Caco-2 (cell line): ENCODE measurements at regions not wholly inside any gene's neighbourhood (a gene's known extent, or its start where the extent isn't known, plus 50 kb on each side); places are given as distances from the start of the nearest gene placed in this dataset.

ENCODE experiments used
- BruUV-seq: library from RNA; stranded (reverse); fragments of 400-500 nt; replicated peaks from 2 replicates; lab custom pipeline; 2021; lab: Mats Ljungman, UMichigan
- CTCF ChIA-PET: fragments of 300-600 bp; sonication (Branson Sonifier 250); formaldehyde crosslinking; loops from one replicate; lab custom pipeline; 2022; ENCODE audit warnings: antibody characterized with exemption; lab: Charles Lee
- POLR2A ChIA-PET: fragments of 300-600 bp; sonication (Branson Sonifier 250); formaldehyde crosslinking; loops from one replicate; lab custom pipeline; 2022; ENCODE audit warnings: antibody characterized with exemption; lab: Charles Lee
- DNase-seq, 2 experiments: peaks; one replicate each; pipeline versions ENCODE4 v3.0.0 to v3.0.0-alpha.2; 2020 to 2022
- H3K27me3 ChIP-seq: replicated peaks from 2 replicates; pipeline ENCODE4 v1.6.0; 2011; ENCODE audit warnings: low read length; ENCODE audit not compliant: control insufficient read depth, insufficient read depth
- H3K36me3 ChIP-seq: 2 replicates; pipeline ENCODE4 v1.5.1; 2011; ENCODE audit warnings: low read length; ENCODE audit not compliant: control insufficient read depth, insufficient read depth
- H3K4me1 ChIP-seq: fragments of 250-450 bp; sonication (Bioruptor Pico); 2 replicates; pipeline ENCODE4 v1.5.1; 2020; ENCODE audit warnings: mild to moderate bottlenecking
- H3K4me3 ChIP-seq: 2 replicates; pipeline ENCODE4 v1.5.1; 2011; ENCODE audit warnings: low read depth, mild to moderate bottlenecking, control low read depth, low read length
- H3K9me3 ChIP-seq: fragments of 250-450 bp; sonication (Bioruptor Pico); 2 replicates; pipeline ENCODE4 v1.5.1; 2020; ENCODE audit warnings: mild to moderate bottlenecking, moderate library complexity
- H3K27ac Mint-ChIP-seq: one replicate; pipeline ENCODE4 v1.8.0; 2022; ENCODE audit warnings: mixed read lengths; ENCODE audit not compliant: unreplicated experiment
- H3K27me3 Mint-ChIP-seq: one replicate; pipeline ENCODE4 v1.8.0; 2022; ENCODE audit warnings: mixed read lengths; ENCODE audit not compliant: insufficient read depth, unreplicated experiment
- H3K36me3 Mint-ChIP-seq: one replicate; pipeline ENCODE4 v1.8.0; 2022; ENCODE audit warnings: mild to moderate bottlenecking, mixed read lengths; ENCODE audit not compliant: insufficient read depth, unreplicated experiment
- H3K4me1 Mint-ChIP-seq: one replicate; pipeline ENCODE4 v1.8.0; 2022; ENCODE audit warnings: low read depth, mixed read lengths; ENCODE audit not compliant: unreplicated experiment
- H3K4me3 Mint-ChIP-seq: one replicate; pipeline ENCODE4 v1.8.0; 2022; ENCODE audit warnings: mild to moderate bottlenecking, moderate library complexity, mixed read lengths; ENCODE audit not compliant: unreplicated experiment
- H3K9me3 Mint-ChIP-seq: one replicate; pipeline ENCODE4 v1.8.0; 2022; ENCODE audit warnings: mixed read lengths; ENCODE audit not compliant: unreplicated experiment
- intact Hi-C: fragments of 100-400 bp; cut with micrococcal nuclease; formaldehyde crosslinking; loops from one replicate; pipeline ENCODE4 v1.10.0; 2022; ENCODE audit not compliant: unreplicated experiment
- TF ChIP-seq, protein P1 (sequence below), 2 experiments: fragments of 200-600 bp in 1 of 2; IDR thresholded peaks; 1 replicate in 1 of 2; 2 replicates in 1 of 2; pipeline versions ENCODE4 v1.5.1 to v1.8.0; 2011 to 2022; ENCODE audit warnings: antibody characterized with exemption in 1 of 2, control low read depth in 1 of 2, inconsistent platforms in 1 of 2, low read depth in 1 of 2, low read length in 1 of 2, mild to moderate bottlenecking in 1 of 2, moderate library complexity in 1 of 2; ENCODE audit not compliant: insufficient read depth in 1 of 2, severe bottlenecking in 1 of 2, unreplicated experiment in 1 of 2

- no peaks in the 10 kb centered on the region for H3K36me3 Mint-ChIP-seq
- Histone ChIP-seq H3K27me3 (no peaks in the 10 kb centered on the region), H3K4me3 (no peak overlapping the region), H3K36me3 (no peaks in the 10 kb centered on the region), H3K4me1 (no peaks in the 10 kb centered on the region), H3K9me3 (no peaks in the 10 kb centered on the region)
- ChIA-PET CTCF (no interaction called here), POLR2A (no interaction called here)
- BruUV-seq: no TSS peak
- DNase-seq: no peak
- H3K4me3 Mint-ChIP-seq: no peak overlapping the region
- peaks cover 10% of the 10 kb centered on the region for H3K9me3 Mint-ChIP-seq
- no peaks in the 10 kb centered on the region for H3K27me3 Mint-ChIP-seq
- TF ChIP-seq, protein P1, sequence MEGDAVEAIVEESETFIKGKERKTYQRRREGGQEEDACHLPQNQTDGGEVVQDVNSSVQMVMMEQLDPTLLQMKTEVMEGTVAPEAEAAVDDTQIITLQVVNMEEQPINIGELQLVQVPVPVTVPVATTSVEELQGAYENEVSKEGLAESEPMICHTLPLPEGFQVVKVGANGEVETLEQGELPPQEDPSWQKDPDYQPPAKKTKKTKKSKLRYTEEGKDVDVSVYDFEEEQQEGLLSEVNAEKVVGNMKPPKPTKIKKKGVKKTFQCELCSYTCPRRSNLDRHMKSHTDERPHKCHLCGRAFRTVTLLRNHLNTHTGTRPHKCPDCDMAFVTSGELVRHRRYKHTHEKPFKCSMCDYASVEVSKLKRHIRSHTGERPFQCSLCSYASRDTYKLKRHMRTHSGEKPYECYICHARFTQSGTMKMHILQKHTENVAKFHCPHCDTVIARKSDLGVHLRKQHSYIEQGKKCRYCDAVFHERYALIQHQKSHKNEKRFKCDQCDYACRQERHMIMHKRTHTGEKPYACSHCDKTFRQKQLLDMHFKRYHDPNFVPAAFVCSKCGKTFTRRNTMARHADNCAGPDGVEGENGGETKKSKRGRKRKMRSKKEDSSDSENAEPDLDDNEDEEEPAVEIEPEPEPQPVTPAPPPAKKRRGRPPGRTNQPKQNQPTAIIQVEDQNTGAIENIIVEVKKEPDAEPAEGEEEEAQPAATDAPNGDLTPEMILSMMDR (IDR thresholded peaks at IDR 0.05; ENCODE audit: insufficient read depth in 1 of 2, low read depth in 1 of 2, low read length in 1 of 2, severe bottlenecking in 1 of 2, unreplicated experiment in 1 of 2): no peak
- H3K27ac Mint-ChIP-seq: no peak overlapping the region
- intact Hi-C loops: loop anchor here (5.0 kb wide), 1 partner anchor 38 kb away; no protein-coding TSS in a partner anchor
- H3K4me1 Mint-ChIP-seq: no peaks in the 10 kb centered on the region
These were observed 1610.4 kb upstream of the ZEB2 start for GRCh38 chr2:146130290-146130689.

- Histone ChIP-seq H3K36me3 (no peaks in the 10 kb centered on the region), H3K27me3 (no peaks in the 10 kb centered on the region), H3K9me3 (no peaks in the 10 kb centered on the region), H3K4me1 (no peaks in the 10 kb centered on the region), H3K4me3 (no peak overlapping the region)
- Mint-ChIP-seq H3K36me3 (no peaks in the 10 kb centered on the region), H3K27ac (no peak overlapping the region), H3K4me3 (no peak overlapping the region), H3K4me1 (no peaks in the 10 kb centered on the region), H3K9me3 (peaks cover 10% of the 10 kb centered on the region), H3K27me3 (no peaks in the 10 kb centered on the region)
- ChIA-PET POLR2A (no interaction called here), CTCF (no interaction called here)
- DNase-seq: no peak
- TF ChIP-seq, protein P1 (IDR thresholded peaks at IDR 0.05; ENCODE audit: insufficient read depth in 1 of 2, low read depth in 1 of 2, low read length in 1 of 2, severe bottlenecking in 1 of 2, unreplicated experiment in 1 of 2): no peak
- intact Hi-C loops: no loop called here
- no TSS peak for BruUV-seq
These were observed 1609.3 kb upstream of the ZEB2 start for GRCh38 chr2:146129231-146129630.

DNA sequence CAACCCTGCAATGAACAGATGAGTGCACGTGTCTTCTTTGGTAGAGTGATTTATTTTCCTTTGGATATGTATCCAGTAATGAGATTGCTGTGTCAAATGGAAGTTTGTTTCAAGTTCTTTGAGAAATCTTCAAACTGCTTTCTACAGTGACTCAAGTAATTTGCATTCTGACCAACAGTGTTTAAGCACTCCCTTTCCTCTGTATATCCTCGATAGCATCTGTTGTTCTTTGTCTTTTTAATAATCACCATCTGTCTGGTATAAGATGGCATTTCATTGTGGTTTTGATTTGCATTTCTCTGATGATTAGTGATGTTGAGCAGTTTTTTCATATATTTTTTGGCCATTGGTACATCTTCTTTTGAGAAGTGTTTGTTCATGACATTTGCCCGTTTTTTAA is 1608.3 kb upstream of the ZEB2 start:
- TF ChIP-seq, protein P1 (IDR thresholded peaks at IDR 0.05; ENCODE audit: insufficient read depth in 1 of 2, low read depth in 1 of 2, low read length in 1 of 2, severe bottlenecking in 1 of 2, unreplicated experiment in 1 of 2): no peak
- Mint-ChIP-seq H3K9me3 (peaks cover 7% of the 10 kb centered on the region), H3K27ac (no peak overlapping the region), H3K4me1 (no peaks in the 10 kb centered on the region), H3K27me3 (no peaks in the 10 kb centered on the region), H3K4me3 (no peak overlapping the region), H3K36me3 (no peaks in the 10 kb centered on the region)
- H3K4me1 ChIP-seq: no peaks in the 10 kb centered on the region
- H3K27me3 ChIP-seq: no peaks in the 10 kb centered on the region
- POLR2A ChIA-PET: no interaction called here
- no peaks in the 10 kb centered on the region for H3K36me3 ChIP-seq
- no peak for DNase-seq
- H3K4me3 ChIP-seq: no peak overlapping the region
- H3K9me3 ChIP-seq: no peaks in the 10 kb centered on the region
- CTCF ChIA-PET: no interaction called here
- intact Hi-C loops: no loop called here
- BruUV-seq: no TSS peak
